Endodermal cell (in vitro differentiated cells): ENCODE measurements at regions not wholly inside any gene's neighbourhood (a gene's known extent, or its start where the extent isn't known, plus 50 kb on each side); places are given as distances from the start of the nearest gene placed in this dataset.
"Not testable (repeated sequence)": the region's sequence is repeated elsewhere in the genome, so short reads cannot be mapped to it uniquely, and the experiment has no call there.

Experiments
- DNase-seq: peaks from one replicate; pipeline ENCODE4 v3.0.0-alpha.2; 2017
- H3K27ac ChIP-seq: 2 replicates; pipeline ENCODE4 v1.5.1; 2013; ENCODE audit warnings: mild to moderate bottlenecking, low read depth, low read length, moderate library complexity
- H3K27me3 ChIP-seq: 2 replicates; pipeline ENCODE4 v1.6.1; 2013; ENCODE audit warnings: mild to moderate bottlenecking, low read length, moderate library complexity; ENCODE audit not compliant: insufficient read depth, control insufficient read depth, poor library complexity, severe bottlenecking
- H3K36me3 ChIP-seq: 2 replicates; pipeline ENCODE4 v1.7.0; 2013; ENCODE audit warnings: mild to moderate bottlenecking, low read length, moderate library complexity; ENCODE audit not compliant: control insufficient read depth, insufficient read depth
- H3K4me1 ChIP-seq: one replicate; pipeline ENCODE4 v1.7.0; 2013; ENCODE audit warnings: low read length; ENCODE audit not compliant: control insufficient read depth, insufficient read depth
- H3K4me3 ChIP-seq: 2 replicates; pipeline ENCODE4 v1.5.1; 2013; ENCODE audit warnings: mild to moderate bottlenecking, low read length, moderate library complexity
- H3K9ac ChIP-seq: 2 replicates; pipeline ENCODE4 v1.6.1; 2013; ENCODE audit warnings: mild to moderate bottlenecking, low read length, moderate library complexity; ENCODE audit not compliant: poor library complexity, severe bottlenecking; ENCODE audit errors: extremely low read depth
- H3K9me3 ChIP-seq: 2 replicates; pipeline ENCODE4 v1.6.1; 2013; ENCODE audit warnings: mild to moderate bottlenecking, low read length, moderate library complexity; ENCODE audit not compliant: control insufficient read depth
- H3K27ac Mint-ChIP-seq: 2 replicates; pipeline ENCODE4 v1.8.0; 2020; ENCODE audit warnings: mixed read lengths
- H3K27me3 Mint-ChIP-seq: 2 replicates; pipeline ENCODE4 v1.8.0; 2021; ENCODE audit warnings: mild to moderate bottlenecking, mixed read lengths; ENCODE audit not compliant: insufficient read depth
- H3K36me3 Mint-ChIP-seq: 2 replicates; pipeline ENCODE4 v1.8.0; 2020; ENCODE audit warnings: low read depth, mixed read lengths
- H3K4me1 Mint-ChIP-seq: 2 replicates; pipeline ENCODE4 v1.8.0; 2020; ENCODE audit warnings: mixed read lengths
- H3K4me3 Mint-ChIP-seq: 2 replicates; pipeline ENCODE4 v1.8.0; 2020; ENCODE audit warnings: mild to moderate bottlenecking, moderate library complexity, mixed read lengths
- H3K9me3 Mint-ChIP-seq: 2 replicates; pipeline ENCODE4 v1.8.0; 2020; ENCODE audit warnings: mild to moderate bottlenecking, mixed read lengths
- WGBS, 2 experiments: methylation state at CpG; one replicate each; pipeline versions ENCODE4 v1.1.5 to v1.1.7; 2013; ENCODE audit warnings: missing lambda C conversion rate in 2 of 2, mixed read lengths in 1 of 2; ENCODE audit not compliant: insufficient coverage in 1 of 2, insufficient read length in 1 of 2; 5-methylcytosine and 5-hydroxymethylcytosine counted together
- TF ChIP-seq, protein P1 (sequence below): fragments of 200-600 bp; sonication (generic); conservative IDR thresholded peaks from 2 replicates; pipeline ENCODE4 v1.5.0; 2021; ENCODE audit warnings: antibody characterized with exemption, mild to moderate bottlenecking

DNA sequence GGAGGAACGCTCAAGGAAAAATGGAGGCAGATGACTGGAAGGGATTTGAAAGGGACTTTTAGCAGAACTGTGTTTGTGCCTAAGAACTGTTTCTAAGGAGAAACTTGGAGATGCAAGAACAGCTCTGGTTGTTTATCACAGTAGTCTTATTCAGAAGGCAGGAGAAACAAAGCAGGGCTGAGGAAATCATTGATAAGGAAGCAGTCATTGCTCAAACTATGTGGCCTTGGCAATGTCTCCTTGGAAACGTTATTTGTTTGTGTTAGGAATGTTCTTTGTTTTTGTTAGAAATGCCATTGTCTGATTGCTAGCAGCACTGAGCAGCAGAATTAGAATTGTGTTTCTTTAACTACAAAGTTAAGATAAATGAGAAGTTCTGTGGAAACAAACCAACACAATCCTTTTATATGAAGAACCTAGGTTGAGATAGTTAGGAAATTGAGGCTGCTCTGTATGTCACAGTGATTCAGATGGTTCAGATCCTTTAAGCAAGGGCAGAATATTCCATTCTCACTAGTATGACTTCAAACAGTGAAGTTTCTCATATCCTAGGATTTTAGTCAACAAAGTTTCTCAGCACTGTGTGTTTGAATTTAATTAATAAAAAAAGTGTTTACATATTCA lies 1191.3 kb upstream of the IGFBP7 start:
- Mint-ChIP-seq H3K9me3 (peaks cover 17% of the 10 kb centered on the region), H3K27me3 (no peaks in the 10 kb centered on the region), H3K36me3 (peaks cover 4% of the 10 kb centered on the region), H3K4me1 (peaks cover 10% of the 10 kb centered on the region), H3K4me3 (no peak overlapping the region), H3K27ac (peak overlapping the region; percentile 93)
- Histone ChIP-seq H3K4me1 (peaks cover 3% of the 10 kb centered on the region), H3K9me3 (peaks cover 4% of the 10 kb centered on the region), H3K9ac (peak overlapping the region; percentile 78), H3K4me3 (peak overlapping the region; percentile 48), H3K27me3 (no peaks in the 10 kb centered on the region), H3K36me3 (no peaks in the 10 kb centered on the region), H3K27ac (peak overlapping the region; percentile 94)
- WGBS, 2 experiments: 41 to 70% methylated on average over 2 of the region's 2 CpGs
- TF ChIP-seq, protein P1, sequence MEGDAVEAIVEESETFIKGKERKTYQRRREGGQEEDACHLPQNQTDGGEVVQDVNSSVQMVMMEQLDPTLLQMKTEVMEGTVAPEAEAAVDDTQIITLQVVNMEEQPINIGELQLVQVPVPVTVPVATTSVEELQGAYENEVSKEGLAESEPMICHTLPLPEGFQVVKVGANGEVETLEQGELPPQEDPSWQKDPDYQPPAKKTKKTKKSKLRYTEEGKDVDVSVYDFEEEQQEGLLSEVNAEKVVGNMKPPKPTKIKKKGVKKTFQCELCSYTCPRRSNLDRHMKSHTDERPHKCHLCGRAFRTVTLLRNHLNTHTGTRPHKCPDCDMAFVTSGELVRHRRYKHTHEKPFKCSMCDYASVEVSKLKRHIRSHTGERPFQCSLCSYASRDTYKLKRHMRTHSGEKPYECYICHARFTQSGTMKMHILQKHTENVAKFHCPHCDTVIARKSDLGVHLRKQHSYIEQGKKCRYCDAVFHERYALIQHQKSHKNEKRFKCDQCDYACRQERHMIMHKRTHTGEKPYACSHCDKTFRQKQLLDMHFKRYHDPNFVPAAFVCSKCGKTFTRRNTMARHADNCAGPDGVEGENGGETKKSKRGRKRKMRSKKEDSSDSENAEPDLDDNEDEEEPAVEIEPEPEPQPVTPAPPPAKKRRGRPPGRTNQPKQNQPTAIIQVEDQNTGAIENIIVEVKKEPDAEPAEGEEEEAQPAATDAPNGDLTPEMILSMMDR: no peak
- peak; percentile 45 for DNase-seq

DNA sequence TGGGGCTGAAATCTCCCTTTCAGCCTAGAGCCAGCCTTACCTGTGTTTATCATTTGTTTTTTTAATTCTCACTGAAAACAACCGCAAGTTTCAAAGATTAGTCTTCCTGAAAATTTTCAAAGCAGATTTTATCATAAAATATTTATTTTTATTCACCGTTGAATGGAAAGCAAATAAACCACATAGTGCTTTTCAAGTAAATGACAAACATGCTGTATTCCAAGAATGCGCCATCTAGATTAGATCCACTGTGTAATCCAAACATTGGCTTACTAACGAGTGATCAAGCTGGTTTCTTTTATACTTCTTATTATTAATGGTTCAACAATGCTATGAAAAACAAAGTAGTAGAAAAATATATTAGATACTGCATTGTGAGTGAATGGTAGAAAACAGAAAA lies 1176.2 kb upstream of the IGFBP7 start:
- H3K27ac Mint-ChIP-seq: no peak overlapping the region
- peaks cover 14% of the 10 kb centered on the region for H3K9me3 ChIP-seq
- H3K4me3 ChIP-seq: no peak overlapping the region
- WGBS, 2 experiments: 71 to 80% methylated on average over 3 to 4 of the region's 4 CpGs
- peaks cover 12% of the 10 kb centered on the region for H3K9me3 Mint-ChIP-seq
- no peak for DNase-seq
- TF ChIP-seq, protein P1: no peak
- H3K9ac ChIP-seq: no peak overlapping the region
- no peaks in the 10 kb centered on the region for H3K4me1 ChIP-seq
- H3K27ac ChIP-seq: no peak overlapping the region
- H3K4me3 Mint-ChIP-seq: no peak overlapping the region
- peaks cover 3% of the 10 kb centered on the region for H3K4me1 Mint-ChIP-seq
- no peaks in the 10 kb centered on the region for H3K27me3 Mint-ChIP-seq
- H3K36me3 Mint-ChIP-seq: peaks cover 4% of the 10 kb centered on the region
- no peaks in the 10 kb centered on the region for H3K27me3 ChIP-seq
- H3K36me3 ChIP-seq: no peaks in the 10 kb centered on the region

DNA sequence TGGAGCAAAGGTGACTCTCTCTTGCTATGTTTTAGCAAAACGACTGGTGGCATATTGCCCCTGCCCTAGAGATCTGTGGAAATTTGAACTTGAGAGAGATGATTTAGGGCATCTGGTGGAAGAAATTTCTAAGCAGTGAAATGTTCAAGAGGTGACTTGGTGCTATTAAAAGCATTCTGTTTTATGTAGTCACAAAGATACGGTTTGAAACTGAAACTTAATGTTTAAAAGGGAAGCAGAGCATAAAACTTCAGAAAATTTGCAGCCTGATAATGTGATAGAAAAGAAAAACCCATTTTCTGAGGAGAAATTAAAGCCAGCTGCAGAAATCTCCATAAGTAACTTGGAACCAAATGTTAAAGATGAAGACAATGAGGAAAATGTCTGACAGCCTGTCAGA lies 1170.7 kb upstream of the IGFBP7 start:
- DNase-seq, H3K36me3 ChIP-seq, H3K27me3 ChIP-seq, H3K4me3 ChIP-seq, H3K27me3 Mint-ChIP-seq, H3K9me3 Mint-ChIP-seq, H3K4me1 ChIP-seq, H3K9me3 ChIP-seq, H3K27ac ChIP-seq, H3K36me3 Mint-ChIP-seq, H3K27ac Mint-ChIP-seq, H3K4me1 Mint-ChIP-seq, H3K9ac ChIP-seq, H3K4me3 Mint-ChIP-seq: not testable (repeated sequence)
- WGBS, 2 experiments: 89 to 92% methylated on average over 2 of the region's 2 CpGs

DNA sequence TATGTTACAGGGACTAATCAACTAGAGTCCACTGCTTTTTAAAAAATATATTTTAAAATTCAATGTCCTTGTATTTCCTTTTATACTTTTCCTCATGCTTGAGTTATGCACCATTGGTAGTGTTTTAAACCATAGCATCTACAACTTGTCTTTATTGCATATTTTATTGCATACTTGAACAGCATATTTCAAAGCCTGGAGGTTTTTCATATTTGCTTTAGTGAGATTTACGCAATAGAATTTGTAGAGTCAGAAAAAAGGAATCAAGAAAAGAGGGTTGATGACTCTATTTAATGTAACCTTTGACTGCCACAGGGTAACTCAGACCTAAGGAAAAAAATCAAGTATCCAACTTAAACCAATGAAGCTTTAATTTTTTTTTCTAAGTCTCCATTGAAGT lies 1165.7 kb upstream of the IGFBP7 start:
- Mint-ChIP-seq H3K4me3 (no peak overlapping the region), H3K27me3 (no peaks in the 10 kb centered on the region), H3K36me3 (peaks cover 2% of the 10 kb centered on the region), H3K4me1 (no peaks in the 10 kb centered on the region), H3K9me3 (peaks cover 9% of the 10 kb centered on the region), H3K27ac (no peak overlapping the region)
- H3K27me3 ChIP-seq: no peaks in the 10 kb centered on the region
- peaks cover 17% of the 10 kb centered on the region for H3K9me3 ChIP-seq
- no peak overlapping the region for H3K9ac ChIP-seq
- no peaks in the 10 kb centered on the region for H3K4me1 ChIP-seq
- H3K4me3 ChIP-seq: no peak overlapping the region
- no peak overlapping the region for H3K27ac ChIP-seq
- DNase-seq: no peak
- WGBS, 2 experiments: 96 to 100% methylated on average over 1 of the region's 1 CpG
- TF ChIP-seq, protein P1: no peak
- no peaks in the 10 kb centered on the region for H3K36me3 ChIP-seq
